ENCODE measurements at regions not wholly inside any gene's neighbourhood (a gene's known extent, or its start where the extent isn't known, plus 50 kb on each side); places are given as distances from the start of the nearest gene placed in this dataset.

GRCh38 chr1:14082331-14082730 is 382.3 kb downstream of the PRDM2 start:
- Mint-ChIP-seq H3K9me3 (peaks cover 7% of the 10 kb centered on the region), H3K4me3 (no peak overlapping the region), H3K27ac (no peak overlapping the region), H3K4me1 (peaks cover 10% of the 10 kb centered on the region), H3K27me3 (ENCODE audit: low read depth) (peaks cover 4% of the 10 kb centered on the region), H3K36me3 (no peaks in the 10 kb centered on the region)
- ATAC-seq: no peak
- ChIA-PET POLR2A (no interaction called here), CTCF (no interaction called here)
- TF ChIP-seq ELF4 (CRISPR knock-in tag; IDR thresholded peaks at IDR 0.05; ENCODE audit: low read depth) (no peak), JAZF1 (CRISPR knock-in tag; IDR thresholded peaks at IDR 0.05) (no peak), HMGA2 (CRISPR knock-in tag; IDR thresholded peaks at IDR 0.05) (no peak), JUN (CRISPR knock-in tag; IDR thresholded peaks at IDR 0.05) (no peak), SOX15 (CRISPR knock-in tag; IDR thresholded peaks at IDR 0.05) (no peak), ZNF263 (CRISPR knock-in tag; IDR thresholded peaks at IDR 0.05; ENCODE audit: low read depth) (no peak), ZNF532 (CRISPR knock-in tag; IDR thresholded peaks at IDR 0.05; ENCODE audit: borderline replicate concordance) (no peak), PRRX2 (CRISPR knock-in tag; IDR thresholded peaks at IDR 0.05) (no peak), CREB1 (CRISPR knock-in tag; IDR thresholded peaks at IDR 0.05) (no peak), MLX (CRISPR knock-in tag; IDR thresholded peaks at IDR 0.05) (no peak), TCF7 (CRISPR knock-in tag; IDR thresholded peaks at IDR 0.05; ENCODE audit: low read depth) (no peak), RORB (CRISPR knock-in tag; IDR thresholded peaks at IDR 0.05) (no peak), ZNF281 (CRISPR knock-in tag; IDR thresholded peaks at IDR 0.05) (no peak), HMGXB4 (CRISPR knock-in tag; IDR thresholded peaks at IDR 0.05) (no peak)
- DNase-seq (ENCODE audit: low spot score): no peak

- no peak for TF ChIP-seq CBFB (CRISPR knock-in tag; IDR thresholded peaks at IDR 0.05; ENCODE audit: low read depth)
- no peak for TF ChIP-seq ETV6 (CRISPR knock-in tag; IDR thresholded peaks at IDR 0.05)
- TF ChIP-seq ZNF671 (CRISPR knock-in tag; IDR thresholded peaks at IDR 0.05): no peak
- no peak for TF ChIP-seq USF1 (CRISPR knock-in tag; IDR thresholded peaks at IDR 0.05)
- no peak for TF ChIP-seq MAX (CRISPR knock-in tag; IDR thresholded peaks at IDR 0.05)
- TF ChIP-seq USF2 (CRISPR knock-in tag; IDR thresholded peaks at IDR 0.05): no peak
- no peak for TF ChIP-seq NFATC4 (CRISPR knock-in tag; IDR thresholded peaks at IDR 0.05)
- TF ChIP-seq TEAD4 (CRISPR knock-in tag; IDR thresholded peaks at IDR 0.05): no peak
- no peak for TF ChIP-seq GABPB1 (CRISPR knock-in tag; IDR thresholded peaks at IDR 0.05)
- no peak for ATAC-seq
- no peak overlapping the region for H3K27ac Mint-ChIP-seq
- POLR2A ChIA-PET: no interaction called here
- no peak for DNase-seq (ENCODE audit: low spot score)
- CTCF ChIA-PET: no interaction called here
- H3K9me3 Mint-ChIP-seq: peaks cover 7% of the 10 kb centered on the region; the same call in 1 of the 2 replicates
- peaks cover 10% of the 10 kb centered on the region for H3K4me1 Mint-ChIP-seq
- H3K27me3 Mint-ChIP-seq (ENCODE audit: low read depth): peaks cover 3% of the 10 kb centered on the region
- no peak overlapping the region for H3K4me3 Mint-ChIP-seq
- H3K36me3 Mint-ChIP-seq: no peaks in the 10 kb centered on the region
Observed at GRCh38 chr1:14083277-14083676, 383.3 kb downstream of the PRDM2 start.
